ENCODE measurements at regions not wholly inside any gene's neighbourhood (a gene's known extent, or its start where the extent isn't known, plus 50 kb on each side); places are given as distances from the start of the nearest gene placed in this dataset.
A peak's percentile ranks its signal among the peaks of the same experiment; 100 is the strongest.

DNA sequence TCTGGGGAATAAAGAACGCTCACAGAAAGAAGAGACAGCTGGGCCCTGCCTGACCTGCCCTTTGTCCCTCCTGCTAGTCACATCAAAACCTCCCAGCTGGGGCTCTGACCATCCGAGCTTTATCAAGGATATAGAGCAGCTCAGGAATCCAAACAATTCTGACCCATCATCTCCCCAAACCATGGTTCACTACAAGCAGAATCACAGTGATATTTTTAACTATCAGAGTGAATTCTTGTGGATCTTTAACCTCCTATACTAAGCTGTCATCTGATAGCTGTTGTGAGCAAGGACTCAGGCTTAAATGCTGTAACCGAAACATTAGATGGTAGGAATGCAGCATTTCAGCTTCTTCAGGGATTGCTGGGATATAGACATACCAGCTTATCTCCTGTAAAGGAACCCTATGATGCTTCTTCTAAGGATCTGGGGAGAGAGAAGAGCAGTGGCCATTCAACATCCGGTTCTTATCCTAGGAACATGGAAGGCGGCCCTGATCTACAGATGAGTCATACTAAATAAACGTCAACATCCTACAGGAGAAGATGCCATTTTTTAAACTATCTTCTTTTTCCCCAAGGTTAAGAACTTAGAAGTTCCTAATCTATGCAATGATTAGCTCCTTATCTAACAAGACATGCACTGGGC lies 84.7 kb upstream of the AKIP1 start:
- TF ChIP-seq SNAI2 (CRISPR knock-in tag; IDR thresholded peaks at IDR 0.05): no peak
- ATAC-seq: peak; percentile 95

DNA sequence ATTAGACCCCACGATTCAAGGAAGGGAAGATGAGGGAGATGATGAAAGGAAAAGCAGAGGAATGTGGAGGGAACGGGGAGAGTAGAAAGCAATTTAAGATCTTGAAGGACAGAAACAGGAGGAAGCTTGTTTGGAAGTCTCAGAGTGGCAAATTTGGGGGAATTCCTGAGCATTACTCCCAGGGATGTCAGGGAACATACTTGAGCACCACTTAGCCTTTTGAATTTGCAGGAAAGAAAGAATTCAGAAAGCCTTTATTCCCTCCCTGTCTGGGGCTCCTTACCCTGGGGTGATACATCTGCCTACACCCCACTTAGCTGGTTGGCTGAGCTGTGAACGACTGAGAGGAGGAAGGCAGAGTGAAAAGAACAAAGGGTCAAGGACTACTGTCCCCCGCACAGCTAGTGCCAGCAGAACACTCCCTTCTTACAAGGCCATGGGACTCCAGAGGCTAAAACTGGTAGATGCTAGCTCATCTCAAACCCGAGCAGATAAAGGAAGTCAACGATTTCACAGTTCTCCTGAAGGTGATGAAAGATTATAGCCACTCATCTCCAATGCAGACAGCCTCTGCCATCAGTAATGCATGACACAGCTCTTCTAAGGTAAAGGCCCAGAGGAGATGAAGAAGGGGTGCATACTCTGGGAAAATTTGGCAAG lies 84.0 kb upstream of the AKIP1 start:
- no peak for ATAC-seq
- TF ChIP-seq ARNTL (CRISPR knock-in tag; IDR thresholded peaks at IDR 0.05; ENCODE audit: borderline replicate concordance, low read depth): no peak
- no peak for TF ChIP-seq ZNF8 (CRISPR knock-in tag; IDR thresholded peaks at IDR 0.05)
- TF ChIP-seq RARB (CRISPR knock-in tag; IDR thresholded peaks at IDR 0.05): no peak
- TF ChIP-seq, protein P1, sequence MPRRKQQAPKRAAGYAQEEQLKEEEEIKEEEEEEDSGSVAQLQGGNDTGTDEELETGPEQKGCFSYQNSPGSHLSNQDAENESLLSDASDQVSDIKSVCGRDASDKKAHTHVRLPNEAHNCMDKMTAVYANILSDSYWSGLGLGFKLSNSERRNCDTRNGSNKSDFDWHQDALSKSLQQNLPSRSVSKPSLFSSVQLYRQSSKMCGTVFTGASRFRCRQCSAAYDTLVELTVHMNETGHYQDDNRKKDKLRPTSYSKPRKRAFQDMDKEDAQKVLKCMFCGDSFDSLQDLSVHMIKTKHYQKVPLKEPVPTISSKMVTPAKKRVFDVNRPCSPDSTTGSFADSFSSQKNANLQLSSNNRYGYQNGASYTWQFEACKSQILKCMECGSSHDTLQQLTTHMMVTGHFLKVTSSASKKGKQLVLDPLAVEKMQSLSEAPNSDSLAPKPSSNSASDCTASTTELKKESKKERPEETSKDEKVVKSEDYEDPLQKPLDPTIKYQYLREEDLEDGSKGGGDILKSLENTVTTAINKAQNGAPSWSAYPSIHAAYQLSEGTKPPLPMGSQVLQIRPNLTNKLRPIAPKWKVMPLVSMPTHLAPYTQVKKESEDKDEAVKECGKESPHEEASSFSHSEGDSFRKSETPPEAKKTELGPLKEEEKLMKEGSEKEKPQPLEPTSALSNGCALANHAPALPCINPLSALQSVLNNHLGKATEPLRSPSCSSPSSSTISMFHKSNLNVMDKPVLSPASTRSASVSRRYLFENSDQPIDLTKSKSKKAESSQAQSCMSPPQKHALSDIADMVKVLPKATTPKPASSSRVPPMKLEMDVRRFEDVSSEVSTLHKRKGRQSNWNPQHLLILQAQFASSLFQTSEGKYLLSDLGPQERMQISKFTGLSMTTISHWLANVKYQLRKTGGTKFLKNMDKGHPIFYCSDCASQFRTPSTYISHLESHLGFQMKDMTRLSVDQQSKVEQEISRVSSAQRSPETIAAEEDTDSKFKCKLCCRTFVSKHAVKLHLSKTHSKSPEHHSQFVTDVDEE (CRISPR knock-in tag; IDR thresholded peaks at IDR 0.05): no peak
- TF ChIP-seq GLIS3 (CRISPR knock-in tag; IDR thresholded peaks at IDR 0.05): no peak
- TF ChIP-seq, protein P2, sequence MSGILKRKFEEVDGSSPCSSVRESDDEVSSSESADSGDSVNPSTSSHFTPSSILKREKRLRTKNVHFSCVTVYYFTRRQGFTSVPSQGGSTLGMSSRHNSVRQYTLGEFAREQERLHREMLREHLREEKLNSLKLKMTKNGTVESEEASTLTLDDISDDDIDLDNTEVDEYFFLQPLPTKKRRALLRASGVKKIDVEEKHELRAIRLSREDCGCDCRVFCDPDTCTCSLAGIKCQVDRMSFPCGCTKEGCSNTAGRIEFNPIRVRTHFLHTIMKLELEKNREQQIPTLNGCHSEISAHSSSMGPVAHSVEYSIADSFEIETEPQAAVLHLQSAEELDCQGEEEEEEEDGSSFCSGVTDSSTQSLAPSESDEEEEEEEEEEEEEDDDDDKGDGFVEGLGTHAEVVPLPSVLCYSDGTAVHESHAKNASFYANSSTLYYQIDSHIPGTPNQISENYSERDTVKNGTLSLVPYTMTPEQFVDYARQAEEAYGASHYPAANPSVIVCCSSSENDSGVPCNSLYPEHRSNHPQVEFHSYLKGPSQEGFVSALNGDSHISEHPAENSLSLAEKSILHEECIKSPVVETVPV (CRISPR knock-in tag; IDR thresholded peaks at IDR 0.05): no peak
- no peak for TF ChIP-seq SNAI2 (CRISPR knock-in tag; IDR thresholded peaks at IDR 0.05)
- TF ChIP-seq, protein P3, sequence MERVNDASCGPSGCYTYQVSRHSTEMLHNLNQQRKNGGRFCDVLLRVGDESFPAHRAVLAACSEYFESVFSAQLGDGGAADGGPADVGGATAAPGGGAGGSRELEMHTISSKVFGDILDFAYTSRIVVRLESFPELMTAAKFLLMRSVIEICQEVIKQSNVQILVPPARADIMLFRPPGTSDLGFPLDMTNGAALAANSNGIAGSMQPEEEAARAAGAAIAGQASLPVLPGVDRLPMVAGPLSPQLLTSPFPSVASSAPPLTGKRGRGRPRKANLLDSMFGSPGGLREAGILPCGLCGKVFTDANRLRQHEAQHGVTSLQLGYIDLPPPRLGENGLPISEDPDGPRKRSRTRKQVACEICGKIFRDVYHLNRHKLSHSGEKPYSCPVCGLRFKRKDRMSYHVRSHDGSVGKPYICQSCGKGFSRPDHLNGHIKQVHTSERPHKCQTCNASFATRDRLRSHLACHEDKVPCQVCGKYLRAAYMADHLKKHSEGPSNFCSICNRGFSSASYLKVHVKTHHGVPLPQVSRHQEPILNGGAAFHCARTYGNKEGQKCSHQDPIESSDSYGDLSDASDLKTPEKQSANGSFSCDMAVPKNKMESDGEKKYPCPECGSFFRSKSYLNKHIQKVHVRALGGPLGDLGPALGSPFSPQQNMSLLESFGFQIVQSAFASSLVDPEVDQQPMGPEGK (CRISPR knock-in tag; IDR thresholded peaks at IDR 0.05; ENCODE audit: borderline replicate concordance): no peak
- no peak for TF ChIP-seq BACH2 (CRISPR knock-in tag; IDR thresholded peaks at IDR 0.05; ENCODE audit: borderline replicate concordance)
- TF ChIP-seq ZNF565 (CRISPR knock-in tag; conservative IDR thresholded peaks at IDR 0.05; ENCODE audit: low read depth): no peak

DNA sequence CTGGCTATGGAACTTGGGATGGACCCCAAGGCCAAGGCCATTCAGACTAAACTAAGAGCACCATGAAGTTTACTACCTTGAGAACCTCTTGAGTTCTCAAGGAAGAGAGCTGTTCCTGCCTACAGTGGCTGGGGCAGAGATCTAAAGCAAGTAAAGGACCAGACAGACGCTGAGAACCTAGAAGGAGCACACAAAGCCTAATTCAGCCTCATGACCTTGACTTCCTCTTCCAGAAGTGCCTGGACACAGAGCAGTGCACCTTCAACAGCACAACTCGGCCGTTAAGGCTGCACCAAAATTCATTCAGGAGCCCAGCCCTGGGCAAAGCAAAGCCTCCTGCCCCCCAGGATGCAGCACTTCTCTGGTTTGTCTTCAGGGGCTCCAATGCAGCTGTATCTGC lies 82.9 kb upstream of the AKIP1 start:
- no peak for TF ChIP-seq ZNF8 (CRISPR knock-in tag; IDR thresholded peaks at IDR 0.05)
- TF ChIP-seq ARNTL (CRISPR knock-in tag; IDR thresholded peaks at IDR 0.05; ENCODE audit: borderline replicate concordance, low read depth): no peak
- no peak for TF ChIP-seq ZFP30 (CRISPR knock-in tag; IDR thresholded peaks at IDR 0.05)
- no peak for TF ChIP-seq PPARA (CRISPR knock-in tag; IDR thresholded peaks at IDR 0.05; ENCODE audit: borderline replicate concordance)
- TF ChIP-seq, protein P4, sequence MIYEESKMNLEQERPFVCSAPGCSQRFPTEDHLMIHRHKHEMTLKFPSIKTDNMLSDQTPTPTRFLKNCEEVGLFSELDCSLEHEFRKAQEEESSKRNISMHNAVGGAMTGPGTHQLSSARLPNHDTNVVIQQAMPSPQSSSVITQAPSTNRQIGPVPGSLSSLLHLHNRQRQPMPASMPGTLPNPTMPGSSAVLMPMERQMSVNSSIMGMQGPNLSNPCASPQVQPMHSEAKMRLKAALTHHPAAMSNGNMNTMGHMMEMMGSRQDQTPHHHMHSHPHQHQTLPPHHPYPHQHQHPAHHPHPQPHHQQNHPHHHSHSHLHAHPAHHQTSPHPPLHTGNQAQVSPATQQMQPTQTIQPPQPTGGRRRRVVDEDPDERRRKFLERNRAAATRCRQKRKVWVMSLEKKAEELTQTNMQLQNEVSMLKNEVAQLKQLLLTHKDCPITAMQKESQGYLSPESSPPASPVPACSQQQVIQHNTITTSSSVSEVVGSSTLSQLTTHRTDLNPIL (CRISPR knock-in tag; IDR thresholded peaks at IDR 0.05; ENCODE audit: low read depth): no peak
- no peak for TF ChIP-seq ZC3H10 (CRISPR knock-in tag; IDR thresholded peaks at IDR 0.05)
- TF ChIP-seq TCF4 (CRISPR knock-in tag; IDR thresholded peaks at IDR 0.05; ENCODE audit: borderline replicate concordance): no peak
- TF ChIP-seq, protein P1 (CRISPR knock-in tag; IDR thresholded peaks at IDR 0.05): no peak
- TF ChIP-seq, protein P3 (CRISPR knock-in tag; IDR thresholded peaks at IDR 0.05; ENCODE audit: borderline replicate concordance): no peak
- no peak for TF ChIP-seq CSDC2 (CRISPR knock-in tag; IDR thresholded peaks at IDR 0.05)
- TF ChIP-seq RARB (CRISPR knock-in tag; IDR thresholded peaks at IDR 0.05): no peak
- no peak for TF ChIP-seq ZFP3 (CRISPR knock-in tag; IDR thresholded peaks at IDR 0.05)
- TF ChIP-seq ZNF70 (CRISPR knock-in tag; IDR thresholded peaks at IDR 0.05): no peak
- TF ChIP-seq ZNF565 (CRISPR knock-in tag; conservative IDR thresholded peaks at IDR 0.05; ENCODE audit: low read depth): no peak
- TF ChIP-seq, protein P2 (CRISPR knock-in tag; IDR thresholded peaks at IDR 0.05): no peak
- no peak for TF ChIP-seq OSR1 (CRISPR knock-in tag; IDR thresholded peaks at IDR 0.05)
- TF ChIP-seq SNAI2 (CRISPR knock-in tag; IDR thresholded peaks at IDR 0.05): no peak
- no peak for TF ChIP-seq TOX (CRISPR knock-in tag; IDR thresholded peaks at IDR 0.05; ENCODE audit: borderline replicate concordance)
- no peak for TF ChIP-seq ESRRG (CRISPR knock-in tag; IDR thresholded peaks at IDR 0.05)
- no peak for TF ChIP-seq ISL1 (CRISPR knock-in tag; IDR thresholded peaks at IDR 0.05)
- no peak for ATAC-seq
